H1 (cell line): ENCODE measurements at regions not wholly inside any gene's neighbourhood (a gene's known extent, or its start where the extent isn't known, plus 50 kb on each side); places are given as distances from the start of the nearest gene placed in this dataset.

ENCODE experiments used
- ATF3 ChIP-seq: IDR thresholded peaks from 2 replicates; pipeline ENCODE4 v1.6.1; 2011; ENCODE audit warnings: low read depth, mild to moderate bottlenecking, low read length; ENCODE audit not compliant: insufficient read depth
- BCL11A ChIP-seq, 2 experiments: IDR thresholded peaks; one replicate each; pipeline ENCODE4 v1.6.1; 2011; ENCODE audit warnings: low read depth in 2 of 2, low read length in 2 of 2, mild to moderate bottlenecking in 2 of 2
- CEBPB ChIP-seq: IDR thresholded peaks from 2 replicates; pipeline ENCODE4 v1.6.1; 2012; ENCODE audit warnings: low read depth, low read length
- JUN ChIP-seq: IDR thresholded peaks from 2 replicates; pipeline ENCODE4 v1.6.1; 2011; ENCODE audit warnings: low read depth, mild to moderate bottlenecking, improper control_type of control experiment, low read length
- SP4 ChIP-seq: IDR thresholded peaks from 2 replicates; pipeline ENCODE4 v1.6.1; 2012; ENCODE audit warnings: low read length, inconsistent platforms
- SUZ12 ChIP-seq: fragments of 200-600 bp; sonication (generic); IDR thresholded peaks from 2 replicates; pipeline ENCODE4 v1.6.1; 2012; ENCODE audit warnings: mild to moderate bottlenecking, inconsistent platforms, low read length, moderate library complexity, mixed read lengths
- TF ChIP-seq, protein P1 (sequence below): fragments of 300-600 bp; sonication (generic); IDR thresholded peaks from 2 replicates; pipeline ENCODE4 v1.7.1; 2012; ENCODE audit warnings: low read length, moderate library complexity, mild to moderate bottlenecking, inconsistent platforms; ENCODE audit not compliant: insufficient replicate concordance
- TF ChIP-seq, protein P2 (sequence below): IDR thresholded peaks from 2 replicates; pipeline ENCODE4 v1.6.1; 2011; ENCODE audit warnings: low read length, improper control_type of control experiment

DNA sequence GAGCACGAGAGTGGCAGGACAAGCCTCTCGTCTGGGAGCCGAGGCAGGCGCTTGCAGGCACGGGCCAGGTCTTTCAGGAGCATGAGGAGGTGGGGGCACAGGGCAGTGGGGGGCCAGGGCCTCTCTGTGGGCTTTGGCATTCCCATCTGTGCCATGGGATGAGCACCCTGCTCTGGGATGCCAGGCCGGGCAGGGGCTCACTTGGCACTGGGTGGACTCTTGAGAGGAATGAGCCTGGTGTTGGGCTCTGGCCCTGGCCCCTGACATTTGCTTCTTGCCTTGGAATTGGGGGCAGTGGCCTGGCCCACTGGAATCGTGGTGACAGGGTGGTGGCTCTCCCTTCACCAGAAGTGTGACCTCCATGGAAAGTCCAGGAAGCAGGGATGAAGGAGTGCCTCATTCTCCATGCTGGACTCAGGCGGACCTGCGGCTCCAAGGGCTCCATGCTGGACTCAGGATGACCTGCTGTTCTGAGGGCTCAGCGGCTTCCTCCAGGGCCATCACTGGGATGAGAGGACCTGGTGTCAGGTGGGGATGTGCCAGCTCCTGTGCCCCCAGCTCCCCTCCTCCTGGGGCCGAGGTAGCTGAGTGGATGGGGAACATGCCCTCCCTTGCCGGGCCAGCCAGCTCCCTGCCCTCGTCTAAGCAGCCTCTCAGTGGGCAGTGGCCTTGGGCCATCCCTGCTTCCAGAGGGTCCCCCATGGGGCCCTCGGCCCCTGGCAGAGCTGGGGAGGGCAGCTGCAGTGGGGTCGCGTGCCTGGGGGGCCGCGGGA is 220.3 kb downstream of the KIF26A start (continued):
- TF ChIP-seq, protein P1, sequence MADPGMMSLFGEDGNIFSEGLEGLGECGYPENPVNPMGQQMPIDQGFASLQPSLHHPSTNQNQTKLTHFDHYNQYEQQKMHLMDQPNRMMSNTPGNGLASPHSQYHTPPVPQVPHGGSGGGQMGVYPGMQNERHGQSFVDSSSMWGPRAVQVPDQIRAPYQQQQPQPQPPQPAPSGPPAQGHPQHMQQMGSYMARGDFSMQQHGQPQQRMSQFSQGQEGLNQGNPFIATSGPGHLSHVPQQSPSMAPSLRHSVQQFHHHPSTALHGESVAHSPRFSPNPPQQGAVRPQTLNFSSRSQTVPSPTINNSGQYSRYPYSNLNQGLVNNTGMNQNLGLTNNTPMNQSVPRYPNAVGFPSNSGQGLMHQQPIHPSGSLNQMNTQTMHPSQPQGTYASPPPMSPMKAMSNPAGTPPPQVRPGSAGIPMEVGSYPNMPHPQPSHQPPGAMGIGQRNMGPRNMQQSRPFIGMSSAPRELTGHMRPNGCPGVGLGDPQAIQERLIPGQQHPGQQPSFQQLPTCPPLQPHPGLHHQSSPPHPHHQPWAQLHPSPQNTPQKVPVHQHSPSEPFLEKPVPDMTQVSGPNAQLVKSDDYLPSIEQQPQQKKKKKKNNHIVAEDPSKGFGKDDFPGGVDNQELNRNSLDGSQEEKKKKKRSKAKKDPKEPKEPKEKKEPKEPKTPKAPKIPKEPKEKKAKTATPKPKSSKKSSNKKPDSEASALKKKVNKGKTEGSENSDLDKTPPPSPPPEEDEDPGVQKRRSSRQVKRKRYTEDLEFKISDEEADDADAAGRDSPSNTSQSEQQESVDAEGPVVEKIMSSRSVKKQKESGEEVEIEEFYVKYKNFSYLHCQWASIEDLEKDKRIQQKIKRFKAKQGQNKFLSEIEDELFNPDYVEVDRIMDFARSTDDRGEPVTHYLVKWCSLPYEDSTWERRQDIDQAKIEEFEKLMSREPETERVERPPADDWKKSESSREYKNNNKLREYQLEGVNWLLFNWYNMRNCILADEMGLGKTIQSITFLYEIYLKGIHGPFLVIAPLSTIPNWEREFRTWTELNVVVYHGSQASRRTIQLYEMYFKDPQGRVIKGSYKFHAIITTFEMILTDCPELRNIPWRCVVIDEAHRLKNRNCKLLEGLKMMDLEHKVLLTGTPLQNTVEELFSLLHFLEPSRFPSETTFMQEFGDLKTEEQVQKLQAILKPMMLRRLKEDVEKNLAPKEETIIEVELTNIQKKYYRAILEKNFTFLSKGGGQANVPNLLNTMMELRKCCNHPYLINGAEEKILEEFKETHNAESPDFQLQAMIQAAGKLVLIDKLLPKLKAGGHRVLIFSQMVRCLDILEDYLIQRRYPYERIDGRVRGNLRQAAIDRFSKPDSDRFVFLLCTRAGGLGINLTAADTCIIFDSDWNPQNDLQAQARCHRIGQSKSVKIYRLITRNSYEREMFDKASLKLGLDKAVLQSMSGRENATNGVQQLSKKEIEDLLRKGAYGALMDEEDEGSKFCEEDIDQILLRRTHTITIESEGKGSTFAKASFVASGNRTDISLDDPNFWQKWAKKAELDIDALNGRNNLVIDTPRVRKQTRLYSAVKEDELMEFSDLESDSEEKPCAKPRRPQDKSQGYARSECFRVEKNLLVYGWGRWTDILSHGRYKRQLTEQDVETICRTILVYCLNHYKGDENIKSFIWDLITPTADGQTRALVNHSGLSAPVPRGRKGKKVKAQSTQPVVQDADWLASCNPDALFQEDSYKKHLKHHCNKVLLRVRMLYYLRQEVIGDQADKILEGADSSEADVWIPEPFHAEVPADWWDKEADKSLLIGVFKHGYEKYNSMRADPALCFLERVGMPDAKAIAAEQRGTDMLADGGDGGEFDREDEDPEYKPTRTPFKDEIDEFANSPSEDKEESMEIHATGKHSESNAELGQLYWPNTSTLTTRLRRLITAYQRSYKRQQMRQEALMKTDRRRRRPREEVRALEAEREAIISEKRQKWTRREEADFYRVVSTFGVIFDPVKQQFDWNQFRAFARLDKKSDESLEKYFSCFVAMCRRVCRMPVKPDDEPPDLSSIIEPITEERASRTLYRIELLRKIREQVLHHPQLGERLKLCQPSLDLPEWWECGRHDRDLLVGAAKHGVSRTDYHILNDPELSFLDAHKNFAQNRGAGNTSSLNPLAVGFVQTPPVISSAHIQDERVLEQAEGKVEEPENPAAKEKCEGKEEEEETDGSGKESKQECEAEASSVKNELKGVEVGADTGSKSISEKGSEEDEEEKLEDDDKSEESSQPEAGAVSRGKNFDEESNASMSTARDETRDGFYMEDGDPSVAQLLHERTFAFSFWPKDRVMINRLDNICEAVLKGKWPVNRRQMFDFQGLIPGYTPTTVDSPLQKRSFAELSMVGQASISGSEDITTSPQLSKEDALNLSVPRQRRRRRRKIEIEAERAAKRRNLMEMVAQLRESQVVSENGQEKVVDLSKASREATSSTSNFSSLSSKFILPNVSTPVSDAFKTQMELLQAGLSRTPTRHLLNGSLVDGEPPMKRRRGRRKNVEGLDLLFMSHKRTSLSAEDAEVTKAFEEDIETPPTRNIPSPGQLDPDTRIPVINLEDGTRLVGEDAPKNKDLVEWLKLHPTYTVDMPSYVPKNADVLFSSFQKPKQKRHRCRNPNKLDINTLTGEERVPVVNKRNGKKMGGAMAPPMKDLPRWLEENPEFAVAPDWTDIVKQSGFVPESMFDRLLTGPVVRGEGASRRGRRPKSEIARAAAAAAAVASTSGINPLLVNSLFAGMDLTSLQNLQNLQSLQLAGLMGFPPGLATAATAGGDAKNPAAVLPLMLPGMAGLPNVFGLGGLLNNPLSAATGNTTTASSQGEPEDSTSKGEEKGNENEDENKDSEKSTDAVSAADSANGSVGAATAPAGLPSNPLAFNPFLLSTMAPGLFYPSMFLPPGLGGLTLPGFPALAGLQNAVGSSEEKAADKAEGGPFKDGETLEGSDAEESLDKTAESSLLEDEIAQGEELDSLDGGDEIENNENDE, result no peak
- TF ChIP-seq, protein P2, sequence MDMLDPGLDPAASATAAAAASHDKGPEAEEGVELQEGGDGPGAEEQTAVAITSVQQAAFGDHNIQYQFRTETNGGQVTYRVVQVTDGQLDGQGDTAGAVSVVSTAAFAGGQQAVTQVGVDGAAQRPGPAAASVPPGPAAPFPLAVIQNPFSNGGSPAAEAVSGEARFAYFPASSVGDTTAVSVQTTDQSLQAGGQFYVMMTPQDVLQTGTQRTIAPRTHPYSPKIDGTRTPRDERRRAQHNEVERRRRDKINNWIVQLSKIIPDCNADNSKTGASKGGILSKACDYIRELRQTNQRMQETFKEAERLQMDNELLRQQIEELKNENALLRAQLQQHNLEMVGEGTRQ, result no peak
- TF ChIP-seq SP4, result no peak
- TF ChIP-seq CEBPB, result no peak
- TF ChIP-seq JUN, result no peak
- no peak for TF ChIP-seq SUZ12
- no peak for TF ChIP-seq BCL11A (IDR thresholded peaks at IDR 0.05; ENCODE audit: low read depth in 2 of 2, low read length in 2 of 2)
- TF ChIP-seq ATF3, result no peak
